Fibroblast of villous mesenchyme (primary cell): ENCODE measurements at regions not wholly inside any gene's neighbourhood (a gene's known extent, or its start where the extent isn't known, plus 50 kb on each side); places are given as distances from the start of the nearest gene placed in this dataset.

Experiments used
- DNase-seq: peaks from one replicate; pipeline ENCODE4 v3.0.0-alpha.2; 2010; ENCODE audit warnings: low read depth
- H3K4me3 ChIP-seq: 2 replicates; pipeline ENCODE4 v1.5.1; 2011; ENCODE audit warnings: low read depth, mild to moderate bottlenecking, low read length
- TF ChIP-seq, protein P1 (sequence below): IDR thresholded peaks from 2 replicates; pipeline ENCODE4 v1.5.1; 2012; ENCODE audit warnings: low read depth, mild to moderate bottlenecking, low read length; ENCODE audit not compliant: insufficient read depth

DNA sequence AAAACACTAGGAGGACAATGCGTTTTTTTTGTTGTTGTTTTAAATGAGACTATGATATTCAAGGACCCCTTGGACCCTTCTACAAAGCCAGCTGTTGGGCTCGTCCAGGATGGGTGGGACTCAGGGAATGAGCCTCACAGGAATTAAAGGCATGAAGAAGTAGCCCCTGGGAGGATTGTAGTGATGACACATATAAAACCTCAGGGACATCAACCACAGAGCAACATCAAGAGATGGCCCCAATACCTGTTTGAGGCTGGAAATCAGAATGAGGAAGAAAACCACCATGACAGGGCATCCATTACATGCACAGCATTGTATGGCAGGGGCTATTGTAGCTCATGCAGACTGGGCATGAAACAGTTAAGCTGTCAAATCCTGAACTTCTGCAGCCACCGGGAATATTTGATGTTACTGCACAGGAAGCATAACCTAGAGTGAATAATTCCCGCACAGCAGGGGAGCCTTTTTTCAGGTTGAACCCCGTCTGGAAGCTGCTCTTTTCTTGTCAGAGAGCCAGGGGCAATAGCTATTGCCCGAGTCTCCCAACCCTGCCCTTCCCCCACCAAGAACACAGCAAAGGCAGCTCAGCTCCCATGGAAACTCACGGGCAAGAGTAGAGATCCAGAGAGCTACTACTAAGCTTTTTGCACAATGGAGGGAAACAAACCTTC is 140.2 kb upstream of the FGGY start:
- no peak overlapping the region for H3K4me3 ChIP-seq
- DNase-seq = no peak
- TF ChIP-seq, protein P1, sequence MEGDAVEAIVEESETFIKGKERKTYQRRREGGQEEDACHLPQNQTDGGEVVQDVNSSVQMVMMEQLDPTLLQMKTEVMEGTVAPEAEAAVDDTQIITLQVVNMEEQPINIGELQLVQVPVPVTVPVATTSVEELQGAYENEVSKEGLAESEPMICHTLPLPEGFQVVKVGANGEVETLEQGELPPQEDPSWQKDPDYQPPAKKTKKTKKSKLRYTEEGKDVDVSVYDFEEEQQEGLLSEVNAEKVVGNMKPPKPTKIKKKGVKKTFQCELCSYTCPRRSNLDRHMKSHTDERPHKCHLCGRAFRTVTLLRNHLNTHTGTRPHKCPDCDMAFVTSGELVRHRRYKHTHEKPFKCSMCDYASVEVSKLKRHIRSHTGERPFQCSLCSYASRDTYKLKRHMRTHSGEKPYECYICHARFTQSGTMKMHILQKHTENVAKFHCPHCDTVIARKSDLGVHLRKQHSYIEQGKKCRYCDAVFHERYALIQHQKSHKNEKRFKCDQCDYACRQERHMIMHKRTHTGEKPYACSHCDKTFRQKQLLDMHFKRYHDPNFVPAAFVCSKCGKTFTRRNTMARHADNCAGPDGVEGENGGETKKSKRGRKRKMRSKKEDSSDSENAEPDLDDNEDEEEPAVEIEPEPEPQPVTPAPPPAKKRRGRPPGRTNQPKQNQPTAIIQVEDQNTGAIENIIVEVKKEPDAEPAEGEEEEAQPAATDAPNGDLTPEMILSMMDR = no peak

- no peak overlapping the region for H3K4me3 ChIP-seq
These were observed 138.6 kb upstream of the FGGY start for GRCh38 chr1:59158321-59158720.

GRCh38 chr1:59159557-59160203 is 137.2 kb upstream of the FGGY start:
- TF ChIP-seq, protein P1 = no peak
- no peak overlapping the region for H3K4me3 ChIP-seq
- DNase-seq = no peak

More at GRCh38 chr1:59158321-59158720, 138.6 kb upstream of the FGGY start:
- DNase-seq = no peak
- TF ChIP-seq, protein P1 = no peak

DNA sequence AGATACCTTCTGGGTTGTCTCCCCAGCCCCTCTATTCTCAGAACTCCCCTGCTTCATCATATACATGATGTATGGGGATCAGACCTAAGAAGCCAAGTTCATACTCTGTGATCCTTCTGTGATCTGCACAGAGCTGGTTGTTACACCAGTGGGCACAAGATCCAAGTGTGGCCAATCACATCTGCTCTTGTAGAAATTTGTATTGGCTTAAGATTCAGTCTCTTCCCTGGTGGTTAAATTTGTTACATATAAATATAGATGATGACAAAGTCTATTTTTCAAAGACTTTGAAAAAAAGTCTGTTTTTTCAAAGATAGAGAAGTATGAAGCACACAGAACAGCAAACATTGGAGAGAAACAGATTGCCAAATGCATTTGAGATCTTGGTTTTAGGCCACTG is 135.8 kb upstream of the FGGY start:
- TF ChIP-seq, protein P1 = no peak
- H3K4me3 ChIP-seq = no peak overlapping the region
- DNase-seq = no peak

DNA sequence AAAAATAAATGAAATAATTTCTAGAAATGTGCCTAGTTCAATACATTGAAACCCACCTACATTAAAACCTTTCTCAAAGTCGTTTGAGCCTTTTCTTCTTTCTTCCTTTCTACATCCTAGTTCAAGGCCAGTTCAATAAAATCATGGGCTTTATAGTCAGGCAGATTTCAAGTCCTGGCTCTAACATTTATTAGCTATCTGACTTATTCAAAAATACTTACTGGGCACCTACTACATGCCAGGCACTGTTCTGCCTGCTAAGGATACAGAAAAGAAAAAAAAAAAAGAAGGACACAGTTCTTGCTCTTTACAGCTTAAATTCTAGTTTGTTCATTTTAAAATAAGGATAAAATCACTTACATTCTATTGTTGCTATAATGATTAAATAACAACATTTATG is 134.2 kb upstream of the FGGY start:
- no peak overlapping the region for H3K4me3 ChIP-seq
- DNase-seq = no peak
- TF ChIP-seq, protein P1 = no peak

GRCh38 chr1:59163268-59164092 is 133.4 kb upstream of the FGGY start:
- H3K4me3 ChIP-seq = no peak overlapping the region
- DNase-seq = no peak
- TF ChIP-seq, protein P1 = no peak
